OCI-LY7 (cell line): ENCODE measurements at regions not wholly inside any gene's neighbourhood (a gene's known extent, or its start where the extent isn't known, plus 50 kb on each side); places are given as distances from the start of the nearest gene placed in this dataset.

Source experiments
- BruUV-seq: library from RNA; stranded (reverse); fragments of 400-500 nt; replicated peaks from 2 replicates; lab custom pipeline; 2021; lab: Mats Ljungman, UMichigan
- CTCF ChIA-PET: fragments of 300-600 bp; sonication (Branson Sonifier 250); formaldehyde crosslinking; loops from one replicate; lab custom pipeline; 2022; ENCODE audit warnings: antibody characterized with exemption; ENCODE audit not compliant: unreplicated experiment; lab: Charles Lee
- POLR2A ChIA-PET: fragments of 300-600 bp; sonication (Branson Sonifier 250); formaldehyde crosslinking; loops from one replicate; lab custom pipeline; 2022; ENCODE audit warnings: antibody characterized with exemption; lab: Charles Lee
- DNase-seq: peaks from one replicate; pipeline ENCODE4 v3.0.0-alpha.2; 2015; ENCODE audit warnings: low spot score
- H2AFZ ChIP-seq: fragments of 200-600 bp; sonication (generic), shearing (Covaris generic); 2 replicates; pipeline ENCODE4 v1.6.1; 2014; ENCODE audit warnings: mild to moderate bottlenecking, antibody characterized with exemption, low read length, moderate library complexity
- H3K27ac ChIP-seq: fragments of 200-600 bp; sonication (generic); 2 replicates; pipeline ENCODE4 v1.5.1; 2014; ENCODE audit warnings: mixed run types, low read depth, mild to moderate bottlenecking, moderate library complexity, low read length, inconsistent platforms; ENCODE audit not compliant: poor library complexity, severe bottlenecking
- H3K36me3 ChIP-seq: fragments of 200-600 bp; sonication (generic); 2 replicates; pipeline ENCODE4 v1.6.1; 2014; ENCODE audit warnings: mild to moderate bottlenecking, antibody characterized with exemption, low read length, moderate library complexity, mixed read lengths; ENCODE audit not compliant: insufficient read depth
- H3K4me1 ChIP-seq: fragments of 200-600 bp; sonication (generic); 2 replicates; pipeline ENCODE4 v1.5.1; 2014; ENCODE audit warnings: mild to moderate bottlenecking, low read length; ENCODE audit not compliant: insufficient read depth, poor library complexity, severe bottlenecking
- H3K4me2 ChIP-seq: fragments of 200-600 bp; sonication (generic); 2 replicates; pipeline ENCODE4 v1.6.1; 2014; ENCODE audit warnings: mild to moderate bottlenecking, low read length
- H3K4me3 ChIP-seq: fragments of 200-600 bp; sonication (generic); 2 replicates; pipeline ENCODE4 v1.5.1; 2014; ENCODE audit warnings: mild to moderate bottlenecking, low read depth, low read length; ENCODE audit not compliant: poor library complexity, severe bottlenecking
- H3K79me2 ChIP-seq: fragments of 200-600 bp; sonication (generic); 2 replicates; pipeline ENCODE4 v1.6.1; 2016; ENCODE audit warnings: low read depth, mild to moderate bottlenecking, low read length, moderate library complexity, mixed read lengths; ENCODE audit not compliant: insufficient read depth
- H3K9me2 ChIP-seq: fragments of 200-600 bp; sonication (generic); 2 replicates; pipeline ENCODE4 v1.6.1; 2016; ENCODE audit warnings: mild to moderate bottlenecking, low read length, mixed read lengths; ENCODE audit not compliant: insufficient read depth
- H3K9me3 ChIP-seq: fragments of 200-600 bp; sonication (generic); 2 replicates; pipeline ENCODE4 v1.6.1; 2014; ENCODE audit warnings: mild to moderate bottlenecking, mixed run types, low read length, mixed read lengths
- H4K20me1 ChIP-seq: fragments of 200-600 bp; sonication (generic); 2 replicates; pipeline ENCODE4 v1.6.1; 2014; ENCODE audit warnings: mild to moderate bottlenecking, antibody characterized with exemption, low read length, moderate library complexity, mixed read lengths; ENCODE audit not compliant: insufficient read depth
- CTCF ChIP-seq: fragments of 200-600 bp; sonication (generic); conservative IDR thresholded peaks from 2 replicates; pipeline ENCODE4 v1.5.1; 2014; ENCODE audit warnings: mild to moderate bottlenecking, antibody characterized with exemption, low read length, moderate library complexity, mixed read lengths
- EZH2phosphoT487 ChIP-seq: fragments of 200-600 bp; sonication (generic); IDR thresholded peaks from 2 replicates; pipeline ENCODE4 v1.6.1; 2018; ENCODE audit warnings: low read depth, borderline replicate concordance, mild to moderate bottlenecking, mixed run types, antibody characterized with exemption, low read length, moderate library complexity, mixed read lengths
- intact Hi-C: fragments of 100-400 bp; cut with micrococcal nuclease; formaldehyde crosslinking; loops from one replicate; pipeline ENCODE4 v1.10.0; 2022; ENCODE audit not compliant: unreplicated experiment

DNA sequence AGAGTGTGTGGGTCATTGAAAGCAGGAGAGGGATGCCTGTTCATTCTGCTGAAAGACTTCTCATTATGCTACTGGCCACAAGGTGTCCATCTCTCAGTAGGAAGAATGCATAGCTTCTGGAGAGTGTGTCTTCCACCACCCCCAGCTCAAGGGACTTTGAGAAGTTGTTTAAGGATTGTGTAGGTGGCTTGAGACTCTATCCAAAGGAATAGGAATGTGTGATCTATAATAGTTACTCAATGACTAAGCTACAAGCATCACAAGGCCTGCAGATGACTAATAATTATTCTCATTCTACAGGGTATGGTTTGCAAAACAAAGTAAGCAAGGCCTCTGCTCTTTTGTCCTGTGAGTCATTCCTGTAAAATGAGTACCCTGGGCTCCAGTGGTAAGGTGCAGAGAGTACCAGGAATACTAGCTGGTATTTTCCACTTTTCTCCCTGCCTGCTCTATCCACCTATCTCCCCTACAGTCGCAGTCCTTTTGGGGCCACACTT, 279.8 kb upstream of the BOD1L1 start:
- POLR2A ChIA-PET, result interaction anchor here (0.5 to 0.6 kb wide), 4 partner anchors 84 to 1244 kb away, joined by 3 to 5 read pairs (median 4); no protein-coding TSS in a partner anchor
- intact Hi-C loops, result no loop called here
- BruUV-seq, result no TSS peak

GRCh38 chr4:13908455-13908854, 280.9 kb upstream of the BOD1L1 start:
- no peak for DNase-seq
- Histone ChIP-seq H3K27ac (no peak overlapping the region), H3K9me2 (no peaks in the 10 kb centered on the region), H3K4me3 (no peak overlapping the region), H3K36me3 (no peaks in the 10 kb centered on the region), H3K4me2 (no peak overlapping the region), H3K4me1 (no peaks in the 10 kb centered on the region), H4K20me1 (no peaks in the 10 kb centered on the region), H3K9me3 (no peaks in the 10 kb centered on the region), H3K79me2 (no peaks in the 10 kb centered on the region), H2AFZ (no peak overlapping the region)
- POLR2A ChIA-PET, result interaction anchor here (0.9 kb wide), 1 partner anchor 13 kb away, joined by 3 read pairs; no protein-coding TSS in a partner anchor
- BruUV-seq, result no TSS peak
- intact Hi-C loops, result no loop called here
- CTCF ChIA-PET, result no interaction called here
- no peak for TF ChIP-seq EZH2phosphoT487
- TF ChIP-seq CTCF, result no peak

More for the DNA sequence above, 279.8 kb upstream of the BOD1L1 start:
- Histone ChIP-seq H2AFZ (no peak overlapping the region), H3K4me2 (no peak overlapping the region), H4K20me1 (no peaks in the 10 kb centered on the region), H3K4me1 (no peaks in the 10 kb centered on the region), H3K9me3 (no peaks in the 10 kb centered on the region), H3K79me2 (no peaks in the 10 kb centered on the region), H3K36me3 (no peaks in the 10 kb centered on the region), H3K4me3 (no peak overlapping the region), H3K9me2 (no peaks in the 10 kb centered on the region), H3K27ac (no peak overlapping the region)
- CTCF ChIA-PET, result no interaction called here
- TF ChIP-seq CTCF, result no peak
- DNase-seq, result no peak

- H3K9me2 ChIP-seq, result no peaks in the 10 kb centered on the region
- no peak overlapping the region for H3K4me3 ChIP-seq
- no peak overlapping the region for H3K4me2 ChIP-seq
- TF ChIP-seq EZH2phosphoT487 (no peak), CTCF (no peak)
- no TSS peak for BruUV-seq
- no peaks in the 10 kb centered on the region for H3K79me2 ChIP-seq
- no peak overlapping the region for H2AFZ ChIP-seq
- CTCF ChIA-PET, result no interaction called here
- H4K20me1 ChIP-seq, result no peaks in the 10 kb centered on the region
- DNase-seq, result no peak
- POLR2A ChIA-PET, result interaction anchor here (0.7 kb wide), 1 partner anchor 818 kb away, joined by 3 read pairs; no protein-coding TSS in a partner anchor
- H3K9me3 ChIP-seq, result no peaks in the 10 kb centered on the region
- H3K4me1 ChIP-seq, result no peaks in the 10 kb centered on the region
- no peak overlapping the region for H3K27ac ChIP-seq
- no peaks in the 10 kb centered on the region for H3K36me3 ChIP-seq
- intact Hi-C loops, result loop anchor here (5.0 kb wide), 1 partner anchor 253 kb away; no protein-coding TSS in a partner anchor
Measured at GRCh38 chr4:13910556-13910955, 283.0 kb upstream of the BOD1L1 start.
